GM12873 (cell line): ENCODE measurements at regions not wholly inside any gene's neighbourhood (a gene's known extent, or its start where the extent isn't known, plus 50 kb on each side); places are given as distances from the start of the nearest gene placed in this dataset.

Experiments
- TF ChIP-seq, protein P1 (sequence below): IDR thresholded peaks from 2 replicates; pipeline ENCODE4 v1.5.1; 2012; ENCODE audit warnings: low read depth, mild to moderate bottlenecking, moderate library complexity, low read length, control low read depth; ENCODE audit not compliant: insufficient read depth; ENCODE audit errors: missing control alignments

DNA sequence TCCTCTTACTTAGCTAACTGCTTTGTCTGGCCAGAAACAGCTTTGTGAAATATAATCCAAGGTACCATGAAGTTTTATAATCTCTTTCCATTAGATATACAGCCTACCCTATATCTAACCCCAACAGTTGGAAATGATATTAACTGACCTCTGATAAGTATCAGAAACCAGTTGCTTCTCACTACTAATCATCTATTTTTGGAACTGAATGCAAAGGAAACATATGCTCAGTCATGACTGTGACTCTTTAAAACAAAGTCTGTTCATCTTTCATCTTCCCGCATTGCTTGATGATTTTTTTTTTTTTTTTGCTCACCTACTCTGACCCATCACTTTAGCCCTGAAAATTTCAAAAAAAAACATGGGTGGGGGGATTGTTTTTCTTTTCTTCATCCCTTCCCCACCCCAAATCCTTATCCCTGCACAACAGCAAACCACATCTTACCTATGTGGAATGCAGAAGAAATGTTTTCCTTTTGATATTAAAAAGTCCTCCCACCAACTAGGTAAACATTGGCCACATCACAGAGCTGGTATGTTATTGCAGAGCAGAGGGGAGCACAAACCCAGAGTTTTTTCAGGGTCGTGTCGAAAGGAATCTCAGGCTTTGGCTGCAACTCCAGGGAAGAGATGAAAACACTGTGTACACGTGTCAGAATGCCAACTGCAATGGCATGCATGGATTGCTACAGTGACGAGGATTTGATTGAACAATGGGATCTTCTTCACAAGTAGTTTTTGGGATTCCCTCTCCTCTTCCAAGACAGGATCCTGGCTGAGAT lies 137.3 kb downstream of the SLC30A10 start:
- TF ChIP-seq, protein P1, sequence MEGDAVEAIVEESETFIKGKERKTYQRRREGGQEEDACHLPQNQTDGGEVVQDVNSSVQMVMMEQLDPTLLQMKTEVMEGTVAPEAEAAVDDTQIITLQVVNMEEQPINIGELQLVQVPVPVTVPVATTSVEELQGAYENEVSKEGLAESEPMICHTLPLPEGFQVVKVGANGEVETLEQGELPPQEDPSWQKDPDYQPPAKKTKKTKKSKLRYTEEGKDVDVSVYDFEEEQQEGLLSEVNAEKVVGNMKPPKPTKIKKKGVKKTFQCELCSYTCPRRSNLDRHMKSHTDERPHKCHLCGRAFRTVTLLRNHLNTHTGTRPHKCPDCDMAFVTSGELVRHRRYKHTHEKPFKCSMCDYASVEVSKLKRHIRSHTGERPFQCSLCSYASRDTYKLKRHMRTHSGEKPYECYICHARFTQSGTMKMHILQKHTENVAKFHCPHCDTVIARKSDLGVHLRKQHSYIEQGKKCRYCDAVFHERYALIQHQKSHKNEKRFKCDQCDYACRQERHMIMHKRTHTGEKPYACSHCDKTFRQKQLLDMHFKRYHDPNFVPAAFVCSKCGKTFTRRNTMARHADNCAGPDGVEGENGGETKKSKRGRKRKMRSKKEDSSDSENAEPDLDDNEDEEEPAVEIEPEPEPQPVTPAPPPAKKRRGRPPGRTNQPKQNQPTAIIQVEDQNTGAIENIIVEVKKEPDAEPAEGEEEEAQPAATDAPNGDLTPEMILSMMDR, result no peak

DNA sequence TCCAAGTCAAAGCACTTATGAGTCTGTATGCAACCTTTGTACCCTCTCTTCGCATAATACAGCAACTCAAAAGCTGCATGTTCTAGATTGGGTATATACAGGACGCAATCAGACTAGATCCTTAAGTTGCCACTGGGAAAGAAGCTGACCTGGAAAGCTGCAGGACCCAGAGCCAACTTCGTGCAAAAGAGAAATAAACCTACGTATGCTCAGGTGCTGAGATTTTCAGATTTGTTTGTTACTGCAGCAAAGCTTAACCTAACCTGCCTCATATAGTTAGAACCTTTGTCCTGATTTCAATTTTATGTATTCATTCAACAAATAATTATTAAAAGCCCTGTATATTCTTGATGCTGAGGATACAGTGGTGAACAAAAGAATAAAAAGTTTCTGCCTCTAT lies 139.7 kb downstream of the SLC30A10 start:
- TF ChIP-seq, protein P1, result no peak

DNA sequence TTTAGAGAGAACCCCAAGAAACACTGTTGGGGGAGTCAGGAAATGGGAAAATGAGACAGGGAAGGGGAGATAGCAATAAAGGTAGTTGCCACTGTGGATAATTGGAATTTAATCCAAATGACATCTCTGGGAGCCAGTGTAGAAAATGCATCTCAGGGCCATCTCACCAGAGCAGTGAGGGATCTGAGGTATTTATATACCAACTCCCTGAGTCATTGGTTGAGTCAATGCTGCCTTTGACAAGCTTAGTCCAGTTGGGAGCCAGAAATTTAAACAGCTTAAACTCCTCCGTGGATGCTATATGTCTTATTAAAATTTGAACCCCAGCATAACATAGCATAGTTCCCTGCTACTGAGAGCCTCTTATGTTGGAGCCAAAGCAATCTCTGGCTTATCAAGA lies 140.3 kb downstream of the SLC30A10 start:
- TF ChIP-seq, protein P1, result no peak

DNA sequence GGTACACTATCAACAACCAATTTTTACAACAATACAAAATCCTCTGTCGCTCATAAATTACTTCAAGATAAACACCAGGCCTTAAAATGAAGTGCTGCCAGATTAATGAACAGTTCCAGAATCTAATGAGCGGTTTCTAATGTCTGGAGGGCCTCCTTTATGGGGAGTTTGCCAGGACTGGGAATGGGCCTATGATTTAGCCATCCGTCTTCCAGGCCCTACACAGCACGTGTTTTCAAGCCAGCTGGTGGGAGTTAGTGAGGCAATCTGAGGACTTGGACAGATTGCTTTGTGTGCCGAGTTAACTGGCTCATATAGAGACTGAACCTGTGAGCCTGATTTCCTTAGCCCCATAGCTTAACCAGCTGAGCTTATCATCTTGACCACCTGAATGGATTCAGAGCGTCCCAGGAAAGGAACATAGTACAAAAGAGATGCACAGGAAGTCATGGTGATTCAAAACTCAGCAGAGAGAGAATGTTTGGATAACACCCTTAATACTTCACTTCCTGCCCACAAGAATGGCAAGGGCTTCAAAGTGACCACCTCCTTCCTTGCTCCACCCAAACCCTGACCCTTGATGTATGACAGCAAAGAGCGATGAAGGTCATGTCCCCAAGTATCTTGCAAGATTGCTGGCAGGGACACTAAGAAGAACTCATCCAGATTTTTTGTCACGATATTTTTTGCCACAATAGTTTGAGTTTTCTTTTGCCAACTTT lies 143.5 kb downstream of the SLC30A10 start:
- TF ChIP-seq, protein P1, result no peak

DNA sequence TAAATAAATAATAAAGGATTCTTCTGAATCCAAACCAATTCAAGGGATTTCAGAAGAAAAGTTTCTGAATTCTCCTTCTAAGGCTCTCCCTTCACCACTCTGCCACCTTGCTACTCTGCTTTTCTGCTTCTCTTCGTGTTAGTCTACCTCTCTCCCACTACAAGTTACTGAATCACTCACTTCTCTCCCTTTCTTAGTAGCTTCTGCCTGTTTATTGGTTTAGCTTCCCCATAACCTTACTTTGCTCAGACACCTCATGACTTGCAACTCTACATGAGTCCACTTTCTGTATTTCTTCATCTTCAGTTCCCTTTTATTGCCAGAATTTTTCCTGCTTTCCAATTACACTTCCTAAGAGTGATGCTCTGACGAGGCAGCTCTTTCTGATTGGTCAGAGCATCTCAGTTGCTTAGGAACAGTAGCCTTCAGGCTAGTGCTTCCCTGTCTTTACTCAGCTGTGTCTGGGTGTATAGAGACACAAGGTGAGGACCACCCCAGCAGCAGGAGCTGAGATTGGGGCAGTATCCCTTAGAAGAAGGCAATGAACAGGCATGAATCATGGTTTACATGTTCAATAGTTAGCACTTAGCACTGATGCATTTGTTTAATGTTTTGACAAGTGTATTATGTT lies 144.6 kb downstream of the SLC30A10 start:
- TF ChIP-seq, protein P1, result no peak

DNA sequence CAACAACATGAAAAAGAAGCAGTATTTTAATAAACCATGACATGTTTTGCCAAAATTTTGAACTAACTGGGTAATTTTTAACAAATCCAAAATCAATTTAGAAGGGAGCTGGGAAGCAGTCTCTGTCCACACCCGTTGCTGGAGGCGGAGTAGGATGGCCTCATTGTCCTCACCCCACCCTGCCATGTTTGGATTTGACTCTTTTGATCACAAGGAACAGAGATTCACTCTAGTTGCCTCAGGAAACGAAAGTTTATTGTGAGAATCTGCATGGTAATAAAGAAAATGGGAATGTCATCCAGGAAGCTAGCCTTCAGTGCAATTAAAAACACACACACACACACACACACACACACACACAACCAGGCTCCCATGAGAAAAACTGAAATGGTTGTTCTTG lies 145.4 kb downstream of the SLC30A10 start:
- TF ChIP-seq, protein P1, result no peak

DNA sequence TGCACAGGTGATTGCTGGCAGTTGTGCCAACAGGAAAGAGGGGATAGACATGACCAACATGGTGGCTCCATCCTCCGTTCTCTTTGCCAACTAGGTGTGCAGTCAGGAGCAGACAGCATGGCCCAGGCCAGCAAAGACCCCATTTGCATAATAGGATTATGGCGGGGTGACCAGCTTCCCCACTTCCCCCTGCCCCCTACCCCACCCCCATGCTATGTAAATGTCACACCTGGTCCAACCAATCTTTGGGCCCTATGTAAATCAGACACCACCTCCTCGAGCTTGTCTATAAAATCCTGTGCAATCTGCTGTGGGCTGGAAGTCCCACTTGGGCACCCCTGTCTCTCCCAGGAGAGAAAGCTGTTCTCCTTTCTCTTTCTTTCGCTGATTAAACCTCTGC lies 146.0 kb downstream of the SLC30A10 start:
- TF ChIP-seq, protein P1, result no peak
